H1 (cell line): ENCODE measurements at regions not wholly inside any gene's neighbourhood (a gene's known extent, or its start where the extent isn't known, plus 50 kb on each side); places are given as distances from the start of the nearest gene placed in this dataset.

ENCODE experiments used
- E2F6 ChIP-seq: IDR thresholded peaks from 2 replicates; pipeline ENCODE4 v1.6.1; 2012; ENCODE audit warnings: inconsistent platforms
- GABPA ChIP-seq: IDR thresholded peaks from 2 replicates; pipeline ENCODE4 v1.6.1; 2011; ENCODE audit warnings: mild to moderate bottlenecking, low read length, moderate library complexity, borderline replicate concordance; ENCODE audit not compliant: insufficient read depth
- SRF ChIP-seq: IDR thresholded peaks from 2 replicates; pipeline ENCODE4 v1.6.1; 2011; ENCODE audit warnings: mild to moderate bottlenecking, low read depth, low read length, moderate library complexity
- SUZ12 ChIP-seq: fragments of 200-600 bp; sonication (generic); IDR thresholded peaks from 2 replicates; pipeline ENCODE4 v1.6.1; 2012; ENCODE audit warnings: mild to moderate bottlenecking, inconsistent platforms, low read length, moderate library complexity, mixed read lengths

- TF ChIP-seq E2F6: no peak
- no peak for TF ChIP-seq SRF
- TF ChIP-seq SUZ12: no peak
- no peak for TF ChIP-seq GABPA
These were observed 1062.8 kb upstream of the NOVA1 start (continued) for GRCh38 chr14:27660683-27661082.
